ENCODE measurements at regions not wholly inside any gene's neighbourhood (a gene's known extent, or its start where the extent isn't known, plus 50 kb on each side); places are given as distances from the start of the nearest gene placed in this dataset.

DNA sequence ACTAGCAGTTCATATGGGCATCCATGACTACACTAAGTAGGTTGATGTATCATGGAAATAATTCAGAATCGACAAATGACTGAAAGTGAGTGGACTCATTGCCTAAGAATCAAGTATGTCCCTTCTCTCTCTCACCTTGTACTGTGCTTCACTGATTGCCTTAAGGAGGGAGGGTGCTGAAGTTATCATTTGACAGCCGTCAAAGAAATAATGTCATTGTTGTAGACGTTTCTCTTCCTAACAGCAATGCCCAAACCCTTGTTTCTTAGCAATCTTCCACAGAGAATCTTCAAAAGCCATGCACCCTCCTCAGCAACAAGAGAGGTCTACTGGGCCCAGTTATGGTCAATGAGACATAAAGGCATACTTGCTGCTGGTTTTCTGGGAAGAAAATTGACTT, 785.0 kb downstream of the SUCLG1 start:
- Mint-ChIP-seq H3K27ac (no peak overlapping the region), H3K36me3 (no peaks in the 10 kb centered on the region), H3K27me3 (no peaks in the 10 kb centered on the region), H3K9me3 (peaks cover 4 to 8% of the 10 kb centered on the region in 2 donors), H3K4me1 (no peaks in the 10 kb centered on the region), H3K4me3 (no peak overlapping the region)
- DNase-seq = no peak
- no peak for ATAC-seq (replicated peaks)

DNA sequence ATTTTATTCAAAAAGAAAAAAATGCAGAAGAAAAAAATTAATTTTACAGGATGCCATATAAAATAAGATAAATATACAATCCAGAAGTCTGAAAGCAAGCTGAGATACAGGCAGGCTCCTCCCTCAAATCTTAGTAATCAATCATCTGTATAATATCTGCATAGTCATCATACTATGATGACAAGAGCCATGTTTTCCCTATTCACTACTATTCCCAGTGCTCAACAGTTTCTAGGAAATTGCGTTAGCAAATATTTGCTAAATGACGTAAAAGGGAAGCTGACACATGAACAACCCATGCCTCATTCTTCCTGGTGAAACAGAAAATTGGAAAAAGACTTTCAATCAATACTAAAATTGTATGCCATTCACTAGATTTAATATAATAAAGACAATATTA, 793.2 kb downstream of the SUCLG1 start:
- H3K27ac Mint-ChIP-seq = no peak overlapping the region
- no peaks in the 10 kb centered on the region for H3K27me3 Mint-ChIP-seq
- no peak for DNase-seq
- no peak for ATAC-seq (replicated peaks)
- H3K4me3 Mint-ChIP-seq = no peak overlapping the region
- peaks cover 0 to 4% of the 10 kb centered on the region in 2 donors for H3K9me3 Mint-ChIP-seq
- H3K36me3 Mint-ChIP-seq = no peaks in the 10 kb centered on the region
- H3K4me1 Mint-ChIP-seq = no peaks in the 10 kb centered on the region

DNA sequence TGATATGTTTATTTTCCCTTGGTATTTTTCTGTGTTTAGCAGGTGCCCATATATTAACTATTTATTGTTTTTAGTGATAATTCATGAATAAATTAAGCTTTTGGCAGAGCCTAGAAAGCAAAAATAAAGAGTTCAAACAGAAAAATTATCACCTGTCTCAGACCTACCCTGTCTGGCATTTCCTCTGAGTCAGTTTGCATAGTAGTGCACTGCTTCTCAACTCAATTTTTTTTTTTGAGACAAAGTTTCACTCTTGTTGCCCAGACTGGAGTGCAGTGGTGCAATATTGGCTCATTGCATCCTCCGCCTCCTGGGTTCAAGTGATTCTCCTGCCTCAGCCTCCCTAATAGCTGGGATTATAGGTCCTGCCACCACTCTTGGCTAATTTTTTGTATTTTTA, 793.9 kb downstream of the SUCLG1 start:
- H3K4me1 Mint-ChIP-seq = no peaks in the 10 kb centered on the region
- no peaks in the 10 kb centered on the region for H3K27me3 Mint-ChIP-seq
- H3K4me3 Mint-ChIP-seq = no peak overlapping the region
- no peak overlapping the region for H3K27ac Mint-ChIP-seq
- peaks cover 0 to 4% of the 10 kb centered on the region in 2 donors for H3K9me3 Mint-ChIP-seq
- no peak for DNase-seq
- no peak for ATAC-seq (replicated peaks)
- H3K36me3 Mint-ChIP-seq = no peaks in the 10 kb centered on the region

DNA sequence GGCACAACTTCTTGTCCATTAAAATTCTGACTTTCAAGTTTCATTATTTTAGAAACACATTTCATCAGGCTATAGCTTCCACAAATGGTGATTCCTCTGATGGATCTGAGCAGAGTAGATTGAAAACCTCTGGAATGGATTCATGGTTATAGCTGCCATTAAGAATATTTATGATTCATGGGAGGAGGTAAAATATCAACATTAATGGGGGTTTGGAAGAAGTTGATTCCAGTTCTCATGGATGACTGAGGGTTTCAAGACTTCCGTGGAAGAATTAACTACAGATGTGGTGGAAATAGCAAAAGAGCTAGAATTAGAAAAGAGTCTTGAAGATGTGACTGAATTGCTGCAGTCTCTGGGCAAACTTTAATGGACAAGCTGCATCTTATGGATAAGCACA, 797.4 kb downstream of the SUCLG1 start:
- H3K36me3 Mint-ChIP-seq = no peaks in the 10 kb centered on the region
- H3K4me1 Mint-ChIP-seq = no peaks in the 10 kb centered on the region
- H3K27me3 Mint-ChIP-seq = no peaks in the 10 kb centered on the region
- DNase-seq = no peak
- no peak overlapping the region for H3K27ac Mint-ChIP-seq
- peaks cover 0 to 4% of the 10 kb centered on the region in 2 donors for H3K9me3 Mint-ChIP-seq
- no peak for ATAC-seq (replicated peaks)
- no peak overlapping the region for H3K4me3 Mint-ChIP-seq

DNA sequence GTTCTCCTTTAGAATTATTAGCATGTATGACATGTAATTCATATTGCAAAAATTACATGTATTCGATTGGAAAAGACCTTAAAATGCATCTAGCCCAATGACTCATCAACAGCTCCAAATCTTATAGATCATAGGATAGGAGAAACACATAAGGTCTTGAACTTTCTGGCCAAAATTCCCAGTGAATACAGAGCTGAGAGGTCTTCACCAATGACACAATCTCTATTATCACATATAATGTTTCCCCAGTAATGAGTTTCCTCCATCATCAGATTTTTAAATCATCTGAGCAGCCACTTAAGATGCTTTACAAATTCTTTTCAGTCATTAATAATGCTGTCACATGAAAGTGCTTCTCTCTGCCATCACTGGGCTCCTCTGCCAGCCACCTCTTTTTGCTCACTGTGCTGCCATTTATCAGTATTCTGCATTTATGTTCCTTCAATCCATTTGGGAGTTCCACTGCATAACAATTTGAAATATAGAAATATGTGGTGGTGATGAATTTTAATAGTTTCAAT, 804.9 kb downstream of the SUCLG1 start:
- no peak for DNase-seq
- no peaks in the 10 kb centered on the region for H3K9me3 Mint-ChIP-seq
- H3K27me3 Mint-ChIP-seq = no peaks in the 10 kb centered on the region
- H3K27ac Mint-ChIP-seq = no peak overlapping the region
- H3K36me3 Mint-ChIP-seq = no peaks in the 10 kb centered on the region
- no peak for ATAC-seq (replicated peaks)
- H3K4me1 Mint-ChIP-seq = no peaks in the 10 kb centered on the region
- H3K4me3 Mint-ChIP-seq = no peak overlapping the region

DNA sequence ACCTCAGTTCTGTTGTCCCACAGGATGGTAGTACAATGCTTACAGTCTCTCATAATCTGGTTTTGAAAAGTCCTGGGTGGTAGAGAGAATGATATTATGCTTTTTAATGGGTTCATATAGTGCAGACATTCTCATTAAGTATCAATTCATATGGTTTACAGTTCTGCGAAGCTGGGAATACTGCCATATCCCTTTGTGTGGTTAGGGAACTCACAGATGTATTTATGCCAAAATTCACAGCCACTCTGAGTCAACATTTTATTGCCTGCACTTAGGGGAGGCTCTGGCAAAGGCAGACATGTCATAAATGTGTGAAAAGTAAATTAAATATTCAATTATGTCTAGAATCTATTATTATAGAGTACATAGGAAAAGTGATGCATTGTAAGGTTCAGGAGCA, 808.2 kb downstream of the SUCLG1 start:
- ATAC-seq (replicated peaks) (no peak), DNase-seq (no peak)
- no peak overlapping the region for H3K27ac Mint-ChIP-seq
- no peak overlapping the region for H3K4me3 Mint-ChIP-seq
- H3K27me3 Mint-ChIP-seq = no peaks in the 10 kb centered on the region
- H3K9me3 Mint-ChIP-seq = no peaks in the 10 kb centered on the region
- H3K4me1 Mint-ChIP-seq = no peaks in the 10 kb centered on the region
- no peaks in the 10 kb centered on the region for H3K36me3 Mint-ChIP-seq

DNA sequence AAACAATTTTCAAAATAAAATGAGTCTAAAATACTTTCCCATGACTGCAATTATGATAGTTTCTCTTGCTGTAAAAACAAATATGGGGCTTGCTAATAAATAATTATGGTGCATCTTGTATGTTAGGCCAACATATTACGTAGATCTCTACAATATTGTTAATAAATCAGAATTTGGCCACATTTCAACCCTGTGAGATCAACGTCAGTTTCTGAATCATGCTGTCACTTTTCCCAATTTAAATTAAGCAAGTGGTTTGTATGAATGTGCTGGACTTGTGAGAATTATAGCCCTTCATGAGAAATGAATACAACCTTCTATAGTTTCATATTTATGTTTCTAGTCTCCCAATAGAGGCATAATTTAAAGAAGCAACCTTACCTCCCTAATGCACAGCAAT, 808.9 kb downstream of the SUCLG1 start:
- H3K36me3 Mint-ChIP-seq = no peaks in the 10 kb centered on the region
- DNase-seq (no peak), ATAC-seq (replicated peaks) (no peak)
- H3K27ac Mint-ChIP-seq = no peak overlapping the region
- H3K4me1 Mint-ChIP-seq = no peaks in the 10 kb centered on the region
- no peak overlapping the region for H3K4me3 Mint-ChIP-seq
- no peaks in the 10 kb centered on the region for H3K27me3 Mint-ChIP-seq
- H3K9me3 Mint-ChIP-seq = no peaks in the 10 kb centered on the region

DNA sequence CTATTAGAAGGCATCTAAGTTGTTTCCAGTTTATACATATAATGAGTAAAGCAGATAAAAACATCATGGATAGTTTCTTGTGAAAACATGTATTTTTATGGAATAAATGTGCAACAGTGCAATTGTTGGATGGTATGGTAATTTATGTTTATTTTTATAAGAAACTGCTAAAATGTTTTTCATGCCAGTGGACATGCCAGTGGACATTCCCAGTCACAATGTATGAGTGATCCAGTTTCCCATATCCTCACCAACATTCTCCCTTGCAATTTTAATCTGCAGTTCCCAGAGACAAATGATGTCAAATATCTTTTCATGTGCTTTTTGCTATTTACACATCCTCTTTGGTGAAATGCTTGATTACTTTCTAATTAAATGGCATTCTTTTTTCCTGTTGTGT, 818.6 kb downstream of the SUCLG1 start:
- Mint-ChIP-seq H3K4me1 (no peaks in the 10 kb centered on the region), H3K36me3 (no peaks in the 10 kb centered on the region), H3K27ac (no peak overlapping the region), H3K27me3 (no peaks in the 10 kb centered on the region), H3K4me3 (no peak overlapping the region), H3K9me3 (peaks cover 0 to 4% of the 10 kb centered on the region in 2 donors)
- ATAC-seq (replicated peaks) (no peak), DNase-seq (no peak)

DNA sequence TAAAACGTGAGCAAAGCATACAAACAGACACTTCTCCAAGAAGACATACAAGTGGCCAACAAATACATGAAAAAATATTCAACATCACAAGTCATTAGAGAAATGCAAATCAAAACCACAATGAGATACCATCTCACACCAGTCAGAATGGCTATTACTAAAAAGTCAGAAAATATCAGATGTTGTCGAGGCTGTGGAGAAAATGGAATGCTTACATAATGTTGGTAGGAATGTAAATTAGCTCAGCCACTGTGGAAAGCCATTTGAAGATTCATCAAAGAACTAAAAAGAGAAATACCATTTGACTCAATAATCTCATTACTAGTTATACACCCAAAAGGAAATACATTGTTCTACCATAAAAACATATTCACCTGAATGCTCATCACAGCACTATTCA, 825.7 kb downstream of the SUCLG1 start:
- H3K4me1 Mint-ChIP-seq = no peaks in the 10 kb centered on the region
- peaks cover 1 to 8% of the 10 kb centered on the region in 2 donors for H3K9me3 Mint-ChIP-seq
- no peak overlapping the region for H3K4me3 Mint-ChIP-seq
- DNase-seq = no peak
- no peak for ATAC-seq (replicated peaks)
- H3K27ac Mint-ChIP-seq = no peak overlapping the region
- no peaks in the 10 kb centered on the region for H3K36me3 Mint-ChIP-seq
- H3K27me3 Mint-ChIP-seq = no peaks in the 10 kb centered on the region

DNA sequence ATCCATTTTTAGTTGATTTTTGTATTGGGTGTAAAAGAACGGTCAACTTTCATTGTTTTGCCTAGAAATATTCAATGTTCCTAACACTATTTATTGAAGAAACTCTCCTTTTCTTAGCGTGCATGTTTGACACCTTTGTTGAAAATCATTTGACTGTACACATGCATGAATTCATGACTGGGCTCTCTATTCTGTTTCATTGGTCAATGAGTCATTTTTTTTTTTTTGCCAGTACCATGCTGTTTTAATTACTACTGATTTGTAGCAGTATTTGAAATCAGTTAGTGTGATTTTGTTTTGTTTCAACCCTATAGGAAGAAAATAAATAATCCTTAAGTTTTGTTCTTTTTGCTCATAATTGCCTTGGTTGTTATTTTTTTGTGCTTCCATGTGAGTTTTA, 828.7 kb downstream of the SUCLG1 start:
- no peaks in the 10 kb centered on the region for H3K36me3 Mint-ChIP-seq

DNA sequence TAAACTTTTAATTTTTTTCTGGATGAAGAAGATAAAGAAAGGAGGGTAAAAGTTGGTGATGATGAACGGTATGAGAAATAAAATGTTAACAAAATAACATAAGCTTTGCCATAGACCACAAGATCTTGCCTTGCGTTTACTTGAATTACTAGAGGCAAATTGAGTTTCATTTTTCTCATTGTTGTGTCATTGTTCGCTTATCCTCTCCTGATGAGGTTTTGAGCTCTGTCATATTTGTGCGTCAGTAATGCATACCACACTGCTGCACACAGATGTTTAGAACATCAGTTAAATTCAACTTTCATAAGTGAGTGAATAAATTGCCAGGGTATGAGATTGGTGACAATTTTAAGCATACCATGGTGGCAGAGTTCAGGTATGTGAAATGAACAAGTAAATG, 843.6 kb downstream of the SUCLG1 start:
- no peaks in the 10 kb centered on the region for H3K36me3 Mint-ChIP-seq
- no peaks in the 10 kb centered on the region for H3K4me1 Mint-ChIP-seq
- H3K27ac Mint-ChIP-seq = no peak overlapping the region
- DNase-seq = no peak
- H3K9me3 Mint-ChIP-seq = peaks cover 9 to 16% of the 10 kb centered on the region in 2 donors
- no peak overlapping the region for H3K4me3 Mint-ChIP-seq
- H3K27me3 Mint-ChIP-seq = no peaks in the 10 kb centered on the region
- no peak for ATAC-seq (replicated peaks)

More for the DNA sequence above, 828.7 kb downstream of the SUCLG1 start:
- ATAC-seq (replicated peaks) (no peak), DNase-seq (no peak)
- Mint-ChIP-seq H3K4me3 (no peak overlapping the region), H3K27me3 (no peaks in the 10 kb centered on the region), H3K27ac (no peak overlapping the region), H3K4me1 (no peaks in the 10 kb centered on the region), H3K9me3 (peaks cover 5 to 8% of the 10 kb centered on the region in 2 donors)

DNA sequence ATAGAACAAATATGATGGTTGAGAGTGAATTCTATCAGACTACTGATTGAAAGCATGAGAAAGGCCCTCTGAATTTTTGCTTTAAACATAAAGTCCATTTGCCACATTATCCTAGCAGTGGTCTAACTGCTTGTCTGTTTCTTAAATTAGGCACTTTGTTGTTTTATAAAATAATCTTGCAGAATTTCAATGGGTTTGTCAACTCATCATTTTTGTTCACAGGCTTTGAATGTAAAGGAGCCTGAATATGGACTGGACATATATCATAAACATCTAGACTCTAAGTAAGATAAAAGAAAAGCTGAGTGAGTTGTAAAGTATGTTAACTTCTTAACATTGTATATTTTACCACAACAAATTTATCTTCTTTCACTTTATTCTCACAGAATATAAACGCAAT, 845.9 kb downstream of the SUCLG1 start:
- no peak overlapping the region for H3K27ac Mint-ChIP-seq
- H3K36me3 Mint-ChIP-seq = no peaks in the 10 kb centered on the region
- ATAC-seq (replicated peaks) (no peak), DNase-seq (no peak)
- peaks cover 8 to 12% of the 10 kb centered on the region in 2 donors for H3K9me3 Mint-ChIP-seq
- H3K27me3 Mint-ChIP-seq = no peaks in the 10 kb centered on the region
- no peaks in the 10 kb centered on the region for H3K4me1 Mint-ChIP-seq
- no peak overlapping the region for H3K4me3 Mint-ChIP-seq

DNA sequence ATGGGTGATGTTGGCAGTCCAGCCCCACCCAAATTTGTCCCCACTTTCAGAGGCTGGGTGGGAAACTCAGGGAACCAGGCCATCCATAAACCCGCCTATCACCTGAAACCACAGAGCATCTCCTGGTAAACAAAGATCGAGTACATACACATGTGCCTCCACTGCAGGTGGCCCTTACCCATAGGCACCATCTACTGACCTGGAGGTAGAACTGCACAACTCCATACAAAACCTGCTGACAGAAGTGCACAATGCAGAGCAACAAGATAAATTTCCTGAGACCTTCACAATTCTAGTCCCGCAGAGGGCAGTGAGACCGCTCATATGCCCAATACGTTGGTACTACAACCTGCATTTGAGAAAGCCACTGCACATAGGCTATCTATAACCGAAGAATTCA, 856.3 kb downstream of the SUCLG1 start:
- peaks cover 14 to 22% of the 10 kb centered on the region in 2 donors for H3K9me3 Mint-ChIP-seq
- H3K36me3 Mint-ChIP-seq = no peaks in the 10 kb centered on the region

DNA sequence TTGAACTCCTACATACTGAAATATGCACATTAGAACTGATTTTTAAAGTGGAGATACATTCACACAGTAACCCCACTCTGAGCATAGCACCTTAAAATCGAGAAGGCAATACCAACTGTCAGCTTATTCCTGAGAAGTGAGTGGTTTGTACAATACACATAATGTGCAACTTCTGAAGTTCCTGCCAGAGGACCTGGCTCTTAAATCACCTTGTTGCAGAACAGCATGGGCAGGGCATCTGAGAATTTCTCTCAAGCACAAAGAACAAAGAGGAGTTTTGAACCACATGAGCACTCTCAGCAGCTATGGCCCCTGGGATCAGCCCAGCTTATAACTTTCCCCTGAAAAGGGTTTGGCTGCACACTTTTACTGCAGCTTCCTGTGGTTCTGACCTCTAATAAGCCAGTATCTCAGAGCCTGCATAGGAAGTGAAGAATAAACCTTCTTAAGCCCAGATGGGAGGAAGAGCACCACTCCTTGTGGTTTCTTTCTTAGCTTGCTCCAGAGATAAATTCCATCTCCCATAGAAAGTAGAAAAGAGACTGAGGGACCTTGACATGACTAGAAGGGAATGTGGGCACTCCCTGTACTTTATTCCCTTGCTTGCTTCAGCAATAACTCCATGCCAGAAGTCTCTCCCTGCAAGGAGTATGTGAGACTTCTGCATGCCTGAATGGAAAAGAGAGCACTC, 862.3 kb downstream of the SUCLG1 start:
- Mint-ChIP-seq H3K36me3 (no peaks in the 10 kb centered on the region), H3K27ac (no peak overlapping the region), H3K4me1 (no peaks in the 10 kb centered on the region), H3K9me3 (peaks cover 9 to 10% of the 10 kb centered on the region in 2 donors), H3K27me3 (no peaks in the 10 kb centered on the region), H3K4me3 (no peak overlapping the region)
- no peak for DNase-seq
- no peak for ATAC-seq (replicated peaks)

More for the DNA sequence above, 856.3 kb downstream of the SUCLG1 start:
- no peaks in the 10 kb centered on the region for H3K27me3 Mint-ChIP-seq
- DNase-seq (no peak), ATAC-seq (replicated peaks) (no peak)
- H3K27ac Mint-ChIP-seq = no peak overlapping the region
- H3K4me3 Mint-ChIP-seq = no peak overlapping the region
- no peaks in the 10 kb centered on the region for H3K4me1 Mint-ChIP-seq

DNA sequence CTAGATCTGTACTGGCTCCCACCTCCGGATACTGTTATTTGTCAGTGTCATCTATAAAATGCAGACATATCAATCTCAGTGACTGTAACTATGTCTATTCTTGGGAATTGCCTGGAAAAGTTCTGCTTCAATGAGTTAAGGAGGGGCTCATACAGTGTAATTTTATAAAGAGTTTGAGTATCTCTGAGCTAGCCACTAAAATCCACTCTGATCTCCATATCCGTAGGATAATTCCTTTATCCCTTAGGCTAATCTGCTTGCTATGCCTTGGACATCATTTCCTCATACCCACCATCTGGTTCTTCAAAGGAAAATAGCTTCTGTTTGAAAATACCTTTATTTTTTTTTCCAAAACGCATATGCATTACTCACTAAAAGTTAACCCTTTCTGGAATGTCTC, 863.2 kb downstream of the SUCLG1 start:
- Mint-ChIP-seq H3K27ac (no peak overlapping the region), H3K4me3 (no peak overlapping the region), H3K9me3 (peaks cover 9% of the 10 kb centered on the region in 2 donors), H3K27me3 (no peaks in the 10 kb centered on the region), H3K36me3 (no peaks in the 10 kb centered on the region), H3K4me1 (no peaks in the 10 kb centered on the region)
- DNase-seq (no peak), ATAC-seq (replicated peaks) (no peak)
